ENCODE measurements at regions not wholly inside any gene's neighbourhood (a gene's known extent, or its start where the extent isn't known, plus 50 kb on each side); places are given as distances from the start of the nearest gene placed in this dataset.
"Not testable (repeated sequence)": the region's sequence is repeated elsewhere in the genome, so short reads cannot be mapped to it uniquely, and the experiment has no call there.

GRCh38 chr1:72986591-72987290 is 704.4 kb upstream of the NEGR1 start:
- H3K36me3 ChIP-seq (ENCODE audit: control insufficient read depth, insufficient read depth, low read length), result no peaks in the 10 kb centered on the region
- no peak for TF ChIP-seq CTCF (IDR thresholded peaks at IDR 0.05; ENCODE audit: insufficient read depth, low read length, severe bottlenecking)
- DNase-seq (ENCODE audit: low read depth) (no peak), FAIRE-seq (no peak)
- H3K27me3 ChIP-seq (ENCODE audit: control insufficient read depth, insufficient read depth, low read length), result no peaks in the 10 kb centered on the region
- H3K4me3 ChIP-seq (ENCODE audit: low read depth, low read length), result no peak overlapping the region

- not testable (repeated sequence) for DNase-seq (ENCODE audit: low read depth); FAIRE-seq
Measured at GRCh38 chr1:72985024-72985423, 702.7 kb upstream of the NEGR1 start.

GRCh38 chr1:72983011-72983410 is 700.7 kb upstream of the NEGR1 start:
- not testable (repeated sequence) for H3K27me3 ChIP-seq (ENCODE audit: control insufficient read depth, insufficient read depth, low read length); DNase-seq (ENCODE audit: low read depth); H3K36me3 ChIP-seq (ENCODE audit: control insufficient read depth, insufficient read depth, low read length); FAIRE-seq; H3K4me3 ChIP-seq (ENCODE audit: low read depth, low read length)

More at GRCh38 chr1:72985024-72985423, 702.7 kb upstream of the NEGR1 start:
- H3K4me3 ChIP-seq (ENCODE audit: low read depth, low read length); H3K36me3 ChIP-seq (ENCODE audit: control insufficient read depth, insufficient read depth, low read length); H3K27me3 ChIP-seq (ENCODE audit: control insufficient read depth, insufficient read depth, low read length): not testable (repeated sequence)

- H3K4me3 ChIP-seq (ENCODE audit: low read depth, low read length), result no peak overlapping the region
- no peaks in the 10 kb centered on the region for H3K27me3 ChIP-seq (ENCODE audit: control insufficient read depth, insufficient read depth, low read length)
- H3K36me3 ChIP-seq (ENCODE audit: control insufficient read depth, insufficient read depth, low read length), result no peaks in the 10 kb centered on the region
- no peak for FAIRE-seq
- no peak for TF ChIP-seq CTCF (IDR thresholded peaks at IDR 0.05; ENCODE audit: insufficient read depth, low read length, severe bottlenecking)
- DNase-seq (ENCODE audit: low read depth), result no peak
Measured at GRCh38 chr1:72969461-72969860, 687.1 kb upstream of the NEGR1 start.

GRCh38 chr1:72954943-72955342 is 672.6 kb upstream of the NEGR1 start:
- FAIRE-seq (no peak), DNase-seq (ENCODE audit: low read depth) (peak; percentile 5)
- Histone ChIP-seq H3K4me3 (ENCODE audit: low read depth, low read length) (no peak overlapping the region), H3K36me3 (ENCODE audit: control insufficient read depth, insufficient read depth, low read length) (no peaks in the 10 kb centered on the region), H3K27me3 (ENCODE audit: control insufficient read depth, insufficient read depth, low read length) (no peaks in the 10 kb centered on the region)
- no peak for TF ChIP-seq CTCF (IDR thresholded peaks at IDR 0.05; ENCODE audit: insufficient read depth, low read length, severe bottlenecking)

- H3K36me3 ChIP-seq (ENCODE audit: control insufficient read depth, insufficient read depth, low read length); FAIRE-seq; H3K27me3 ChIP-seq (ENCODE audit: control insufficient read depth, insufficient read depth, low read length); DNase-seq (ENCODE audit: low read depth); H3K4me3 ChIP-seq (ENCODE audit: low read depth, low read length): not testable (repeated sequence)
Measured at GRCh38 chr1:72950900-72951299, 668.6 kb upstream of the NEGR1 start.

- Histone ChIP-seq H3K27me3 (ENCODE audit: control insufficient read depth, insufficient read depth, low read length) (no peaks in the 10 kb centered on the region), H3K4me3 (ENCODE audit: low read depth, low read length) (no peak overlapping the region), H3K36me3 (ENCODE audit: control insufficient read depth, insufficient read depth, low read length) (no peaks in the 10 kb centered on the region)
- DNase-seq (ENCODE audit: low read depth), result no peak
- TF ChIP-seq CTCF (IDR thresholded peaks at IDR 0.05; ENCODE audit: insufficient read depth, low read length, severe bottlenecking), result no peak
- no peak for FAIRE-seq
Measured at GRCh38 chr1:72946903-72947499, 664.7 kb upstream of the NEGR1 start.
